ENCODE measurements at regions not wholly inside any gene's neighbourhood (a gene's known extent, or its start where the extent isn't known, plus 50 kb on each side); places are given as distances from the start of the nearest gene placed in this dataset.

DNA sequence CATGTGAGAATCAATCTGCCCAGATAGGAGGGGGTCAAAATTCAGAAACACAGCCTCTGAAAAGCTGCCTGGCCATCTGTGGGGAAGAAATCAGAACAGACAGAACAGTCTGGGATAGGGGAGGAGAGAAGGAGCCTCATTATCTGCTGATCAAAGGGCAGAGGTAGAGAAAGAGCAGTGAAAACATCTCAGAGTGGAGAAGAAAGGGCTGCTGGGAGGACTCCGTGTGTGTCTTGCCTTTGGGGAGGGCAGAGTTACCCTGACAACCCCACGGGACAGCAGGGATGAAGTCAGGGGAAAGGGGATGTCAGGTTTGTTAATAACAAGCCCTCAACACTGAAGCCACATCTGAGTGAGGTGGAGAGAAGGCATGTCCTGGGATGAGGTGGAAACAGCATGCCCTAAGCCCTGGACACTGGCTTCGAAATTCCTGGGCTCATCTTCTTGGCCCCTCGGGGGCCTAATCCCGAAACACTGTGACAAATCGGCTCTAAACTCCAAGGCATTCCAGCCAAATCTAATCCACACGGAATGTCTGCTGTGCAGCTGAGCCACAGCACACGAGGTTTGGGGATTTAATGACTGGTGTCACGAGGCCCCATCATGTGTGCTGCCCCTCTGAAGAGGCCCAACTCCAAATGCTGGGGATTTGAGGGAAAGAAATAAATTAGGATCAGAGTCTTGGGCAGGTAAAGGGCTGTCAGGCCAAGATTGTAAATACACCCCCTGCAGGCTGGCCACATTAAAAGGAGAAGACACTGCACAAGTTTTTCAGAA is 82.8 kb upstream of the FGFR2 start (continued):
- TF ChIP-seq, protein P1, sequence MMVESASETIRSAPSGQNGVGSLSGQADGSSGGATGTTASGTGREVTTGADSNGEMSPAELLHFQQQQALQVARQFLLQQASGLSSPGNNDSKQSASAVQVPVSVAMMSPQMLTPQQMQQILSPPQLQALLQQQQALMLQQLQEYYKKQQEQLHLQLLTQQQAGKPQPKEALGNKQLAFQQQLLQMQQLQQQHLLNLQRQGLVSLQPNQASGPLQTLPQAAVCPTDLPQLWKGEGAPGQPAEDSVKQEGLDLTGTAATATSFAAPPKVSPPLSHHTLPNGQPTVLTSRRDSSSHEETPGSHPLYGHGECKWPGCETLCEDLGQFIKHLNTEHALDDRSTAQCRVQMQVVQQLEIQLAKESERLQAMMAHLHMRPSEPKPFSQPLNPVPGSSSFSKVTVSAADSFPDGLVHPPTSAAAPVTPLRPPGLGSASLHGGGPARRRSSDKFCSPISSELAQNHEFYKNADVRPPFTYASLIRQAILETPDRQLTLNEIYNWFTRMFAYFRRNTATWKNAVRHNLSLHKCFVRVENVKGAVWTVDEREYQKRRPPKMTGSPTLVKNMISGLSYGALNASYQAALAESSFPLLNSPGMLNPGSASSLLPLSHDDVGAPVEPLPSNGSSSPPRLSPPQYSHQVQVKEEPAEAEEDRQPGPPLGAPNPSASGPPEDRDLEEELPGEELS (CRISPR knock-in tag; IDR thresholded peaks at IDR 0.05; ENCODE audit: borderline replicate concordance): no peak
- TF ChIP-seq NONO (IDR thresholded peaks at IDR 0.05; ENCODE audit: low read depth in 2 of 2, low read length in 1 of 2) (no peak), BDP1 (IDR thresholded peaks at IDR 0.05; ENCODE audit: insufficient read depth, insufficient read length) (no peak), SAFB (IDR thresholded peaks at IDR 0.05; ENCODE audit: borderline replicate concordance, low read depth, low read length) (no peak), MTA3 (IDR thresholded peaks at IDR 0.05; ENCODE audit: borderline replicate concordance) (no peak), MAFK (IDR thresholded peaks at IDR 0.05; ENCODE audit: low read length) (no peak), SIN3A (IDR thresholded peaks at IDR 0.05; ENCODE audit: borderline replicate concordance in 2 of 2, control insufficient read depth in 1 of 2, low read depth in 2 of 2, low read length in 2 of 2) (no peak), TBP (optimal IDR thresholded peaks at IDR 0.05; ENCODE audit: low read depth, low read length) (no peak), DMBX1 (CRISPR knock-in tag; IDR thresholded peaks at IDR 0.05; ENCODE audit: borderline replicate concordance) (no peak), ZNF436 (CRISPR knock-in tag; IDR thresholded peaks at IDR 0.05) (no peak)
- TF ChIP-seq, protein P2, sequence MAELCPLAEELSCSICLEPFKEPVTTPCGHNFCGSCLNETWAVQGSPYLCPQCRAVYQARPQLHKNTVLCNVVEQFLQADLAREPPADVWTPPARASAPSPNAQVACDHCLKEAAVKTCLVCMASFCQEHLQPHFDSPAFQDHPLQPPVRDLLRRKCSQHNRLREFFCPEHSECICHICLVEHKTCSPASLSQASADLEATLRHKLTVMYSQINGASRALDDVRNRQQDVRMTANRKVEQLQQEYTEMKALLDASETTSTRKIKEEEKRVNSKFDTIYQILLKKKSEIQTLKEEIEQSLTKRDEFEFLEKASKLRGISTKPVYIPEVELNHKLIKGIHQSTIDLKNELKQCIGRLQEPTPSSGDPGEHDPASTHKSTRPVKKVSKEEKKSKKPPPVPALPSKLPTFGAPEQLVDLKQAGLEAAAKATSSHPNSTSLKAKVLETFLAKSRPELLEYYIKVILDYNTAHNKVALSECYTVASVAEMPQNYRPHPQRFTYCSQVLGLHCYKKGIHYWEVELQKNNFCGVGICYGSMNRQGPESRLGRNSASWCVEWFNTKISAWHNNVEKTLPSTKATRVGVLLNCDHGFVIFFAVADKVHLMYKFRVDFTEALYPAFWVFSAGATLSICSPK (IDR thresholded peaks at IDR 0.05; ENCODE audit: borderline replicate concordance): no peak
- TF ChIP-seq, protein P3, sequence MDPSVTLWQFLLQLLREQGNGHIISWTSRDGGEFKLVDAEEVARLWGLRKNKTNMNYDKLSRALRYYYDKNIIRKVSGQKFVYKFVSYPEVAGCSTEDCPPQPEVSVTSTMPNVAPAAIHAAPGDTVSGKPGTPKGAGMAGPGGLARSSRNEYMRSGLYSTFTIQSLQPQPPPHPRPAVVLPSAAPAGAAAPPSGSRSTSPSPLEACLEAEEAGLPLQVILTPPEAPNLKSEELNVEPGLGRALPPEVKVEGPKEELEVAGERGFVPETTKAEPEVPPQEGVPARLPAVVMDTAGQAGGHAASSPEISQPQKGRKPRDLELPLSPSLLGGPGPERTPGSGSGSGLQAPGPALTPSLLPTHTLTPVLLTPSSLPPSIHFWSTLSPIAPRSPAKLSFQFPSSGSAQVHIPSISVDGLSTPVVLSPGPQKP (CRISPR knock-in tag; IDR thresholded peaks at IDR 0.05): no peak

Measured in K562 (cell line).